HEK293 (cell line): ENCODE measurements at regions not wholly inside any gene's neighbourhood (a gene's known extent, or its start where the extent isn't known, plus 50 kb on each side); places are given as distances from the start of the nearest gene placed in this dataset.

Experiments used
- ZNF24 ChIP-seq: fragments of 450-650 bp; formaldehyde crosslinking; IDR thresholded peaks from 2 replicates; pipeline ENCODE4 v1.5.1; 2016; ENCODE audit warnings: missing biosample characterization, missing genetic modification characterization
- TF ChIP-seq, protein P1 (sequence below): fragments of 450-650 bp; formaldehyde crosslinking; IDR thresholded peaks from 2 replicates; pipeline ENCODE4 v1.5.1; 2016; ENCODE audit warnings: missing biosample characterization, missing genetic modification characterization
- TF ChIP-seq, protein P2 (sequence below): fragments of 450-650 bp; formaldehyde crosslinking; IDR thresholded peaks from 2 replicates; pipeline ENCODE4 v1.5.1; 2016; ENCODE audit warnings: missing biosample characterization, missing genetic modification characterization, low read depth

GRCh38 chr16:62225675-62226074 is 189.4 kb upstream of the CDH8 start:
- TF ChIP-seq, protein P1, sequence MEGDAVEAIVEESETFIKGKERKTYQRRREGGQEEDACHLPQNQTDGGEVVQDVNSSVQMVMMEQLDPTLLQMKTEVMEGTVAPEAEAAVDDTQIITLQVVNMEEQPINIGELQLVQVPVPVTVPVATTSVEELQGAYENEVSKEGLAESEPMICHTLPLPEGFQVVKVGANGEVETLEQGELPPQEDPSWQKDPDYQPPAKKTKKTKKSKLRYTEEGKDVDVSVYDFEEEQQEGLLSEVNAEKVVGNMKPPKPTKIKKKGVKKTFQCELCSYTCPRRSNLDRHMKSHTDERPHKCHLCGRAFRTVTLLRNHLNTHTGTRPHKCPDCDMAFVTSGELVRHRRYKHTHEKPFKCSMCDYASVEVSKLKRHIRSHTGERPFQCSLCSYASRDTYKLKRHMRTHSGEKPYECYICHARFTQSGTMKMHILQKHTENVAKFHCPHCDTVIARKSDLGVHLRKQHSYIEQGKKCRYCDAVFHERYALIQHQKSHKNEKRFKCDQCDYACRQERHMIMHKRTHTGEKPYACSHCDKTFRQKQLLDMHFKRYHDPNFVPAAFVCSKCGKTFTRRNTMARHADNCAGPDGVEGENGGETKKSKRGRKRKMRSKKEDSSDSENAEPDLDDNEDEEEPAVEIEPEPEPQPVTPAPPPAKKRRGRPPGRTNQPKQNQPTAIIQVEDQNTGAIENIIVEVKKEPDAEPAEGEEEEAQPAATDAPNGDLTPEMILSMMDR (tag by site-specific recombination), result no peak
- no peak for TF ChIP-seq ZNF24 (tag by site-specific recombination)
- TF ChIP-seq, protein P2, sequence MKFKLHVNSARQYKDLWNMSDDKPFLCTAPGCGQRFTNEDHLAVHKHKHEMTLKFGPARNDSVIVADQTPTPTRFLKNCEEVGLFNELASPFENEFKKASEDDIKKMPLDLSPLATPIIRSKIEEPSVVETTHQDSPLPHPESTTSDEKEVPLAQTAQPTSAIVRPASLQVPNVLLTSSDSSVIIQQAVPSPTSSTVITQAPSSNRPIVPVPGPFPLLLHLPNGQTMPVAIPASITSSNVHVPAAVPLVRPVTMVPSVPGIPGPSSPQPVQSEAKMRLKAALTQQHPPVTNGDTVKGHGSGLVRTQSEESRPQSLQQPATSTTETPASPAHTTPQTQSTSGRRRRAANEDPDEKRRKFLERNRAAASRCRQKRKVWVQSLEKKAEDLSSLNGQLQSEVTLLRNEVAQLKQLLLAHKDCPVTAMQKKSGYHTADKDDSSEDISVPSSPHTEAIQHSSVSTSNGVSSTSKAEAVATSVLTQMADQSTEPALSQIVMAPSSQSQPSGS (tag by site-specific recombination), result no peak
